Smooth muscle cell (in vitro differentiated cells): ENCODE measurements at regions not wholly inside any gene's neighbourhood (a gene's known extent, or its start where the extent isn't known, plus 50 kb on each side); places are given as distances from the start of the nearest gene placed in this dataset.

ENCODE experiments used
- DNase-seq: peaks from one replicate; lab custom pipeline; 2025; ENCODE audit not compliant: unreplicated experiment; lab: John Stamatoyannopoulos, UW
- H2AFZ ChIP-seq: fragments of 200-600 bp; sonication (generic); 2 replicates; pipeline ENCODE4 v1.6.0; 2016; ENCODE audit warnings: antibody characterized with exemption, low read depth, mild to moderate bottlenecking
- H3F3A ChIP-seq: fragments of 200-600 bp; sonication (generic); 2 replicates; pipeline ENCODE4 v1.6.0; 2017; ENCODE audit warnings: antibody characterized with exemption, low read depth
- H3K27ac ChIP-seq: fragments of 200-600 bp; sonication (generic); 2 replicates; pipeline ENCODE4 v1.5.1; 2016; ENCODE audit warnings: low read depth, mild to moderate bottlenecking
- H3K27me3 ChIP-seq: fragments of 200-600 bp; sonication (generic); 2 replicates; pipeline ENCODE4 v1.6.1; 2016; ENCODE audit warnings: low read depth, mild to moderate bottlenecking
- H3K36me3 ChIP-seq: fragments of 200-600 bp; sonication (generic); 2 replicates; pipeline ENCODE4 v1.5.1; 2016; ENCODE audit warnings: low read depth
- H3K4me1 ChIP-seq: fragments of 200-600 bp; sonication (generic); 2 replicates; pipeline ENCODE4 v1.5.1; 2016; ENCODE audit warnings: low read depth
- H3K4me2 ChIP-seq: fragments of 200-600 bp; sonication (generic); 2 replicates; pipeline ENCODE4 v1.6.0; 2016; ENCODE audit warnings: mild to moderate bottlenecking
- H3K4me3 ChIP-seq: fragments of 200-600 bp; sonication (generic); 2 replicates; pipeline ENCODE4 v1.5.1; 2016; ENCODE audit warnings: mild to moderate bottlenecking
- H3K79me2 ChIP-seq: fragments of 200-600 bp; sonication (generic); 2 replicates; pipeline ENCODE4 v1.6.0; 2016; ENCODE audit warnings: low read depth, mild to moderate bottlenecking
- H3K9ac ChIP-seq: fragments of 200-600 bp; sonication (generic); 2 replicates; pipeline ENCODE4 v1.6.0; 2016; ENCODE audit warnings: low read depth
- H3K9me3 ChIP-seq: fragments of 200-600 bp; sonication (generic); replicated peaks from 2 replicates; pipeline ENCODE4 v1.5.1; 2016; ENCODE audit warnings: low read depth
- H4K20me1 ChIP-seq: fragments of 200-600 bp; sonication (generic); 2 replicates; pipeline ENCODE4 v1.6.0; 2016; ENCODE audit warnings: low read depth
- CTCF ChIP-seq: fragments of 200-600 bp; sonication (generic); IDR thresholded peaks from 2 replicates; pipeline ENCODE4 v1.5.1; 2017; ENCODE audit warnings: borderline replicate concordance, mild to moderate bottlenecking, antibody characterized with exemption; ENCODE audit not compliant: insufficient read depth, poor library complexity, severe bottlenecking
- WGBS: methylation state at CpG from one replicate; pipeline ENCODE4 v1.1.7; 2016; ENCODE audit warnings: low lambda C conversion rate; 5-methylcytosine and 5-hydroxymethylcytosine counted together

- DNase-seq, result no peak
- H3K4me1 ChIP-seq, result no peaks in the 10 kb centered on the region
- WGBS, result 92% methylated on average over 4 of the region's 4 CpGs
- H3K9ac ChIP-seq, result no peak overlapping the region
- H3K9me3 ChIP-seq, result no peaks in the 10 kb centered on the region
- H3K36me3 ChIP-seq, result no peaks in the 10 kb centered on the region
- no peak overlapping the region for H3K4me3 ChIP-seq
- no peak for TF ChIP-seq CTCF
- no peaks in the 10 kb centered on the region for H3F3A ChIP-seq
- H3K4me2 ChIP-seq, result no peak overlapping the region
- H4K20me1 ChIP-seq, result no peaks in the 10 kb centered on the region
- H3K27ac ChIP-seq, result no peak overlapping the region
- no peaks in the 10 kb centered on the region for H3K79me2 ChIP-seq
- H2AFZ ChIP-seq, result no peak overlapping the region
- no peaks in the 10 kb centered on the region for H3K27me3 ChIP-seq
These were observed 642.7 kb downstream of the NR4A2 start for GRCh38 chr2:155689791-155690190.

- 86% methylated on average over 1 of the region's 1 CpG for WGBS
- Histone ChIP-seq H3K27ac (no peak overlapping the region), H2AFZ (no peak overlapping the region), H3K4me1 (no peaks in the 10 kb centered on the region), H3K79me2 (no peaks in the 10 kb centered on the region), H3K9ac (no peak overlapping the region), H3K36me3 (no peaks in the 10 kb centered on the region), H3K4me3 (no peak overlapping the region), H3K27me3 (no peaks in the 10 kb centered on the region), H3K9me3 (no peaks in the 10 kb centered on the region), H3K4me2 (no peak overlapping the region), H4K20me1 (no peaks in the 10 kb centered on the region), H3F3A (no peaks in the 10 kb centered on the region)
- TF ChIP-seq CTCF, result no peak
- DNase-seq, result no peak
These were observed 645.3 kb downstream of the NR4A2 start for GRCh38 chr2:155687181-155687580.

- Histone ChIP-seq H3F3A (no peaks in the 10 kb centered on the region), H4K20me1 (no peaks in the 10 kb centered on the region), H3K27ac (no peak overlapping the region), H2AFZ (no peak overlapping the region), H3K4me3 (no peak overlapping the region), H3K9me3 (no peaks in the 10 kb centered on the region), H3K79me2 (no peaks in the 10 kb centered on the region), H3K4me2 (no peak overlapping the region), H3K27me3 (no peaks in the 10 kb centered on the region), H3K36me3 (no peaks in the 10 kb centered on the region), H3K4me1 (no peaks in the 10 kb centered on the region), H3K9ac (no peak overlapping the region)
- DNase-seq, result no peak
- WGBS, result 92% methylated on average over 2 of the region's 2 CpGs
- no peak for TF ChIP-seq CTCF
These were observed 652.9 kb downstream of the NR4A2 start for GRCh38 chr2:155679647-155680046.

- no peaks in the 10 kb centered on the region for H3K27me3 ChIP-seq
- no peaks in the 10 kb centered on the region for H3K4me1 ChIP-seq
- no peak overlapping the region for H3K27ac ChIP-seq
- no peak overlapping the region for H3K9ac ChIP-seq
- no peak for DNase-seq
- no peak overlapping the region for H3K4me2 ChIP-seq
- no peak for TF ChIP-seq CTCF
- no peaks in the 10 kb centered on the region for H3K36me3 ChIP-seq
- peaks cover under 1% of the 10 kb centered on the region for H3K9me3 ChIP-seq
- no peak overlapping the region for H2AFZ ChIP-seq
- H3K79me2 ChIP-seq, result no peaks in the 10 kb centered on the region
- H3K4me3 ChIP-seq, result no peak overlapping the region
- no peaks in the 10 kb centered on the region for H4K20me1 ChIP-seq
- WGBS, result 90% methylated on average over 2 of the region's 2 CpGs
- no peaks in the 10 kb centered on the region for H3F3A ChIP-seq
These were observed 656.6 kb downstream of the NR4A2 start for GRCh38 chr2:155675920-155676319.
